ENCODE measurements at regions not wholly inside any gene's neighbourhood (a gene's known extent, or its start where the extent isn't known, plus 50 kb on each side); places are given as distances from the start of the nearest gene placed in this dataset.

DNA sequence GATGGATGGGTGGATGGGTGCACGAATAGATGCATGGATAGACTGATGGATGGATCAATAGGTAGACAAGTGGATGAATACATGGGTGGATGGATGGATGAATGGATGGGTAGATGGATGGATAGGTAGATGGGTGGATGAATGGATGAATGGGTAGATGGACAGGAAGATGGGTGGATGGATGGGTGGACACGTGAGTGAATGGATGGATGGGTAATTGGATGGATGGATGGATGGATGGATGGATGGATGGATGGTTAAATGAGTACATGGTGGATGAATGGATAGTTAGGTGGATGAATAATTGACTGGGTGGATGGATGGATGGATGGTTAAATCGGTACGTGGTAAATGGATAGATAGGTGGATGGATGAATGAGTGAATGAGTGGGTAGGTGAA, 89.7 kb upstream of the ZNF469 start:
- intact Hi-C loops (cut with micrococcal nuclease; ENCODE audit: unreplicated experiment) = no loop called here
- DNase-seq = no peak
- peaks cover 53% of the 10 kb centered on the region for H3K27me3 Mint-ChIP-seq (ENCODE audit: unreplicated experiment)
- CTCF ChIA-PET = interaction anchor here (1.0 kb wide), 1 partner anchor 8 kb away, joined by 3 read pairs; no protein-coding TSS in a partner anchor
- H3K36me3 Mint-ChIP-seq (ENCODE audit: insufficient read depth, unreplicated experiment) = no peaks in the 10 kb centered on the region
- H3K9me3 Mint-ChIP-seq (ENCODE audit: low read depth, unreplicated experiment) = peaks cover 4% of the 10 kb centered on the region
- H3K27ac Mint-ChIP-seq (ENCODE audit: unreplicated experiment) = no peak overlapping the region
- BruUV-seq (replicated peaks) = no TSS peak
- TF ChIP-seq, protein P1, sequence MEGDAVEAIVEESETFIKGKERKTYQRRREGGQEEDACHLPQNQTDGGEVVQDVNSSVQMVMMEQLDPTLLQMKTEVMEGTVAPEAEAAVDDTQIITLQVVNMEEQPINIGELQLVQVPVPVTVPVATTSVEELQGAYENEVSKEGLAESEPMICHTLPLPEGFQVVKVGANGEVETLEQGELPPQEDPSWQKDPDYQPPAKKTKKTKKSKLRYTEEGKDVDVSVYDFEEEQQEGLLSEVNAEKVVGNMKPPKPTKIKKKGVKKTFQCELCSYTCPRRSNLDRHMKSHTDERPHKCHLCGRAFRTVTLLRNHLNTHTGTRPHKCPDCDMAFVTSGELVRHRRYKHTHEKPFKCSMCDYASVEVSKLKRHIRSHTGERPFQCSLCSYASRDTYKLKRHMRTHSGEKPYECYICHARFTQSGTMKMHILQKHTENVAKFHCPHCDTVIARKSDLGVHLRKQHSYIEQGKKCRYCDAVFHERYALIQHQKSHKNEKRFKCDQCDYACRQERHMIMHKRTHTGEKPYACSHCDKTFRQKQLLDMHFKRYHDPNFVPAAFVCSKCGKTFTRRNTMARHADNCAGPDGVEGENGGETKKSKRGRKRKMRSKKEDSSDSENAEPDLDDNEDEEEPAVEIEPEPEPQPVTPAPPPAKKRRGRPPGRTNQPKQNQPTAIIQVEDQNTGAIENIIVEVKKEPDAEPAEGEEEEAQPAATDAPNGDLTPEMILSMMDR (IDR thresholded peaks at IDR 0.05; ENCODE audit: unreplicated experiment) = no peak
- no peak overlapping the region for H3K4me3 Mint-ChIP-seq (ENCODE audit: low read depth, unreplicated experiment)
- no peaks in the 10 kb centered on the region for H3K4me1 Mint-ChIP-seq (ENCODE audit: low read depth, unreplicated experiment)

DNA sequence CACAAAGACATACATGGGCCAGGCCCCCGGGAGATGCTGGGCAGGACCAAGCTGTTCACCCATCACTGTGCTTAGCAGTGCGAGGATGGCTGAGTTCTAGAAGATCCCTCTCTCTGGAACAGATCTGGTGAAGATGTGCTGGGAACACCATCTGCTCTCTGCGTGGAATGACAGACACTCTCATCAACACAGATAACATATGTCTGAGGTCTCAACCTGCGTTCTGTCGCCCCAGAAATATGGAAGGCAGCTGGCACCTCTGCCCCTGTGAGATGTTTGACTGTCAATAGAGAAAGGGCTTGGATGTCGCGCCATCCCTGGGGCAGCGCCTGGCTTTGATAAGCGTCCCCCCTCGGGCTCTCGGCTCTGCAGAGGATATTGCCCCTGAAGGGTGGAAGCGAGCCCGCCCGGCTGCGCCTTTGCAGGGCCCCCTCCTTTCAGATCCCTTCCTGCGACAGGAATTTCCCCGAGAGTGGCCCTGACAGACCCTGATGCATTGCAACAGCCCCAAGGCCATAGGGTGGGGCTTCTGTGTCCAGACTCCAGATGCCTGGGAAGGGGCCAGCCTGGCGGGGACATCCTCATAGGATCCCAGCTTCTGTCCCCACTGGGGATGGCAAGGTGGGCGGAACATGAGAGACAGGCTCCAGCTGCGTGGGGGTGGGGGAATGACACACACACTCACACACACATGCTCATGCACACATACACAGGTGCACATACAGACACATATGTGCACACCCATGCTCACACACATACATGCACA, 86.9 kb upstream of the ZNF469 start:
- no peak overlapping the region for H3K27ac Mint-ChIP-seq (ENCODE audit: unreplicated experiment)
- intact Hi-C loops (cut with micrococcal nuclease; ENCODE audit: unreplicated experiment) = no loop called here
- no peaks in the 10 kb centered on the region for H3K4me1 Mint-ChIP-seq (ENCODE audit: low read depth, unreplicated experiment)
- H3K9me3 Mint-ChIP-seq (ENCODE audit: low read depth, unreplicated experiment) = peaks cover 4% of the 10 kb centered on the region
- DNase-seq = no peak
- TF ChIP-seq, protein P1 (IDR thresholded peaks at IDR 0.05; ENCODE audit: unreplicated experiment) = no peak
- no TSS peak for BruUV-seq (replicated peaks)
- CTCF ChIA-PET = interaction anchor here (0.8 to 1.2 kb wide), 2 partner anchors 8 to 264 kb away, joined by 3 to 4 read pairs; no protein-coding TSS in a partner anchor
- peaks cover 80% of the 10 kb centered on the region for H3K27me3 Mint-ChIP-seq (ENCODE audit: unreplicated experiment)
- no peaks in the 10 kb centered on the region for H3K36me3 Mint-ChIP-seq (ENCODE audit: insufficient read depth, unreplicated experiment)
- H3K4me3 Mint-ChIP-seq (ENCODE audit: low read depth, unreplicated experiment) = no peak overlapping the region

DNA sequence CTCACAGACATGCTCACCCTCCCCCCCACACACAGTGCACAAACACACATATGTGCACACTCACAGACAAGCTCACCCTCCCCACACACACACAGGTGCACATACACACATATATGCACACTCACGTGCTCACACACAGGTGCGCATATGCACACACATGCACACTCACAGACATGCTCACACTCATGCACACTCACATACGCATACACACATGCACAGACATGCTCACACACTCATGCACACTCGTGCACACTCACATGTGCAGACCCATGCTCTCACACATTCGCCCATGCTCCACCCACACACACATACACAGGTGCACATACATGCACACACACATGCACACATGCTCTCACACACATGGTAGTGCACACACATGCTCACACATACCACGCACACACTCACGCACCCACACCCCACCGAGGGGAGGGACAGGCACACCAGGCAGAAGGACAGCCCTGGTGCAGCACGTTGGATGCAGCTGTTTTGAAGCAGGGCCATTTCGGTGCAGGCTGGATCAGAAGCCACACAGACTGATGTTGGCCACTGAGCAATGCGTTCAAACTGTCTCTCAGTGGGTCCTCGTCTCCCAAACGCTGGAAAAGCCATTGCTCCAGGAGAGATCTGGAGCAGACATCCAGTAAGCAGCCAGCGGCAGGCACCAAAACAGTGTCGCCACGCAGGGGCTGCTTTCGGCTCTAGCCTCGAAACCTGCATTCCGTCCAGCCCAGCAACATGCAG, 86.2 kb upstream of the ZNF469 start:
- intact Hi-C loops (cut with micrococcal nuclease; ENCODE audit: unreplicated experiment) = no loop called here
- Mint-ChIP-seq H3K27me3 (ENCODE audit: unreplicated experiment) (peaks cover 88% of the 10 kb centered on the region), H3K9me3 (ENCODE audit: low read depth, unreplicated experiment) (peaks cover 4% of the 10 kb centered on the region), H3K4me3 (ENCODE audit: low read depth, unreplicated experiment) (no peak overlapping the region), H3K36me3 (ENCODE audit: insufficient read depth, unreplicated experiment) (no peaks in the 10 kb centered on the region), H3K27ac (ENCODE audit: unreplicated experiment) (no peak overlapping the region), H3K4me1 (ENCODE audit: low read depth, unreplicated experiment) (no peaks in the 10 kb centered on the region)
- DNase-seq = no peak
- TF ChIP-seq, protein P1 (IDR thresholded peaks at IDR 0.05; ENCODE audit: unreplicated experiment) = no peak
- CTCF ChIA-PET = interaction anchor here (1.2 kb wide), 1 partner anchor 9 kb away, joined by 4 read pairs; no protein-coding TSS in a partner anchor
- no TSS peak for BruUV-seq (replicated peaks)

DNA sequence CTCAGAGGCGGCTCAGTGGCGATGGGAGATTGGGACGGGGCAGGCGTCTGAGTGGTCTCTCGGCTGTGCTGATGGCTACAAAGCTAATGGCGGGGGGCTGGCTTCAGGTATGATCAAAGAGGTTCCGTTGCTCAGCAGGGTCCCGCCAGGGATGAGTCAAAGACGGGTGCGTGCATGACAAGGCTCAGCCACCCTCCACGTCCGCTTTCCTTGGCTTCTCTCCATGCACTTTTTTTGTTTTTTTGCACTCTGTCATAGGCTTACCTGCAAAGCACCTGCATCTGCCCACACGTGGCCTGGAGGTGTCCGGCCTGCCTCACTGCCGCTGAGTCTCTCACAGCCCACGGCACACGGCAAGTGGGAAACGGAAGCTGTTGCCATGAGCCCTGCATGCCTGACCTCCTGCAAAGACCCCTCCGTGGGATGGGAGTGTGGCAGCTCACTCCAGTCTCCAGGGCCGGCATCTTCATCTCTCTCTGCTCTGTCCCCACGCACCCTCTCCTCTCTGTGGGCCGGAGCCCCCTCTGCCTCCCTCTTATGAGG, 85.5 kb upstream of the ZNF469 start:
- CTCF ChIA-PET = no interaction called here
- Mint-ChIP-seq H3K36me3 (ENCODE audit: insufficient read depth, unreplicated experiment) (no peaks in the 10 kb centered on the region), H3K9me3 (ENCODE audit: low read depth, unreplicated experiment) (peaks cover 4% of the 10 kb centered on the region), H3K27me3 (ENCODE audit: unreplicated experiment) (peaks cover 94% of the 10 kb centered on the region), H3K4me3 (ENCODE audit: low read depth, unreplicated experiment) (no peak overlapping the region), H3K4me1 (ENCODE audit: low read depth, unreplicated experiment) (no peaks in the 10 kb centered on the region), H3K27ac (ENCODE audit: unreplicated experiment) (no peak overlapping the region)
- intact Hi-C loops (cut with micrococcal nuclease; ENCODE audit: unreplicated experiment) = no loop called here
- no peak for DNase-seq
- TF ChIP-seq, protein P1 (IDR thresholded peaks at IDR 0.05; ENCODE audit: unreplicated experiment) = no peak
- BruUV-seq (replicated peaks) = no TSS peak
